GM18526 (cell line): ENCODE measurements at regions not wholly inside any gene's neighbourhood (a gene's known extent, or its start where the extent isn't known, plus 50 kb on each side); places are given as distances from the start of the nearest gene placed in this dataset.

Source experiments
- POLR2A ChIP-seq: IDR thresholded peaks from 3 replicates; pipeline ENCODE4 v1.6.1; 2011; ENCODE audit not compliant: insufficient read length; ENCODE audit errors: extremely low read depth

- no peak for TF ChIP-seq POLR2A
Measured at GRCh38 chr1:229109320-229109761, 161.6 kb upstream of the RAB4A start.

- no peak for TF ChIP-seq POLR2A
Measured at GRCh38 chr1:229110986-229111385, 159.9 kb upstream of the RAB4A start.

GRCh38 chr1:229111703-229112319 is 159.1 kb upstream of the RAB4A start:
- no peak for TF ChIP-seq POLR2A

GRCh38 chr1:229112832-229113548 is 157.9 kb upstream of the RAB4A start:
- no peak for TF ChIP-seq POLR2A

GRCh38 chr1:229114315-229114714 is 156.6 kb upstream of the RAB4A start:
- TF ChIP-seq POLR2A, result no peak

- no peak for TF ChIP-seq POLR2A
Measured at GRCh38 chr1:229114850-229115365, 156.0 kb upstream of the RAB4A start.

GRCh38 chr1:229116114-229116513 is 154.8 kb upstream of the RAB4A start:
- no peak for TF ChIP-seq POLR2A

GRCh38 chr1:229117664-229118300 is 153.1 kb upstream of the RAB4A start:
- no peak for TF ChIP-seq POLR2A

- TF ChIP-seq POLR2A, result no peak
Measured at GRCh38 chr1:229118477-229119061, 152.3 kb upstream of the RAB4A start.

- TF ChIP-seq POLR2A, result no peak
Measured at GRCh38 chr1:229119161-229119560, 151.8 kb upstream of the RAB4A start.

GRCh38 chr1:229119876-229120275 is 151.0 kb upstream of the RAB4A start:
- TF ChIP-seq POLR2A, result no peak

GRCh38 chr1:229121845-229122436 is 149.0 kb upstream of the RAB4A start:
- TF ChIP-seq POLR2A, result no peak

GRCh38 chr1:229122606-229123005 is 148.3 kb upstream of the RAB4A start:
- TF ChIP-seq POLR2A, result no peak

- no peak for TF ChIP-seq POLR2A
Measured at GRCh38 chr1:229124116-229124515, 146.8 kb upstream of the RAB4A start.

GRCh38 chr1:229124520-229125124 is 146.3 kb upstream of the RAB4A start:
- TF ChIP-seq POLR2A, result no peak
